T-helper 2 cell treated with Interferon-gamma antibody and Interleukin-4, amounts not matched to agents 5 μg/mL and 100 μg/mL, for 36 hours (primary cell): ENCODE measurements at regions not wholly inside any gene's neighbourhood (a gene's known extent, or its start where the extent isn't known, plus 50 kb on each side); places are given as distances from the start of the nearest gene placed in this dataset.

Source experiments
- DNase-seq: peaks from one replicate; pipeline ENCODE4 v3.0.0; 2021; ENCODE audit warnings: low spot score
- H3K27ac Mint-ChIP-seq: one replicate; pipeline ENCODE4 v1.8.0; 2021; ENCODE audit warnings: mild to moderate bottlenecking, mixed read lengths
- H3K27me3 Mint-ChIP-seq: one replicate; pipeline ENCODE4 v1.8.0; 2021; ENCODE audit warnings: low read depth, mixed read lengths
- H3K36me3 Mint-ChIP-seq: one replicate; pipeline ENCODE4 v1.8.0; 2021; ENCODE audit warnings: low read depth, mixed read lengths
- H3K4me1 Mint-ChIP-seq: one replicate; pipeline ENCODE4 v1.8.0; 2021; ENCODE audit warnings: low read depth, mixed read lengths
- H3K4me3 Mint-ChIP-seq: one replicate; pipeline ENCODE4 v1.8.0; 2022; ENCODE audit warnings: mild to moderate bottlenecking, moderate library complexity, mixed read lengths
- H3K9me3 Mint-ChIP-seq: one replicate; pipeline ENCODE4 v1.8.0; 2021; ENCODE audit warnings: mixed read lengths

DNA sequence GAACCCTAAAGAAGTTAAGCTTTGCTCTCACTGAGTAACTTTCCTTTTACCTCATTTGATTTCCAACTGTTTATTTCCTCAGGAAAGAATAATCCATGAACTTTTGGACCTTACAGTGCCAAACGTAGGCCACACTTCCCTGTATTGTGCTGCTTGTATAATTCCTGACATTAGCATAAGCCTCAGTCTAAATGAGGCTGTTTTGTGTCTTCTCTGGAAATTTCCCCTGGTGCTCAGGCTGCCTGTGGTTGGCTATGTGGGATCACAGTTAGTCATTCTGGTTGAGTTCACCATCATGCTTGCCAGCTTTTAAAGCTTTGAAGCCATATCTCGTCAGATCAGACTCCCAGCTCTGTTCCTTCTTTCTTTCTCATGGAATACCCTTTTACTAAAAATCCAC lies 107.0 kb downstream of the FAM76B start:
- H3K9me3 Mint-ChIP-seq, result no peaks in the 10 kb centered on the region
- H3K36me3 Mint-ChIP-seq, result peaks cover 4% of the 10 kb centered on the region
- H3K27ac Mint-ChIP-seq, result no peak overlapping the region
- no peak overlapping the region for H3K4me3 Mint-ChIP-seq
- H3K27me3 Mint-ChIP-seq, result no peaks in the 10 kb centered on the region
- DNase-seq, result peak; percentile 60
- H3K4me1 Mint-ChIP-seq, result peaks cover 40% of the 10 kb centered on the region

DNA sequence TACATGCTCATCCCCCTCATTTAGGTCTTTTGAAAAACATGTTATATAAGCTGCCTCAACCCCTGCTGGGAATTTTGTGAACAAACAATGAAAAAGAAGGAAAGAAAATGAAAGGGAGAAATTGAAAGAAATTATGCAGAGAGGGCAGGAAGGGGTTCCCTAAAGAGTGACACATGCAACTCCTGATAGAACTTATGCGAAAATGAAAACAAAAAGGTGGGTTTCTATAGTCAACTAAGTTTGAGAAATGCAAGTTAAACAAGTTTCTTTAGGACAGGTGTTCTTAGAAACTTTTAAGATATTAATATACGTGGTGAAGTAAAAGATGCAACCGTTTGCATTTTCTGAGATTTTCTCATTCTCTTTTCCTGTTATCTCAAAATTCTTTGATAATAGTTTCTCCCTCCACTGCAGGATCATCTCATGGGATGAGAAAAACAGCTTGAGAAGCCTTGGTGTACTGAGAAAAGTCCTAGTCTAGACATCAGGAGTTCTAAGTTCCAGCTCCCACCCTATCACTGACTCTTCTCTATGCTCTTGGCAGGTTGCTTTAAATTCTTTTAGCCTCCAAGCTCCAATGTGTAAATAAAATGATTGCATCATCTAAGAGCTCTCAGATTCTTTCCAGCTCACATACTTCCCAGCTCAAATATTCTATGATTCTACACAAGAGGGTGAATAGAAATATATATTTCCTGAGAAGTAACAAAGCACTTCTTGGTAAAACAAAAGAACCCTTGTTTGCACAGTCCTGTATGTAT lies 109.2 kb downstream of the FAM76B start:
- H3K4me3 Mint-ChIP-seq, result peak overlapping the region; percentile 44

DNA sequence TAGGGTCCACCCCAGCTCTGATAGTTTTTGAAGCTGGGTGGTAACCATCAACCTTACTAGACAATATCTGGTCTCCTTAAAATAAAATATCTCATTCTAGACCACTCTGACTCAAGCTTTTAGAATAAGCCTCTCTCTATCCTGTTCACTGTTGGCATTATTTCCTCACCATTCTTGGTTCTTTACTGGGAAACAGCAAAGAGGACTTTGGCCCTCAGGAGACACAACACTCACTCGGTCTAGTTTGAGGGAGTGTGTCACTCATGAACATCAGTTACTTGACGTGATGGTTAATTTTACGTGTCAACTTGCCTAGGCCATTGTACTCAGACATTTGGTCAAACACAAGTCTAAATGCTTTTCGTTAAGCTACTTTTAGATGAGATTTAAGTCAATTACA lies 110.6 kb downstream of the FAM76B start:
- no peak for DNase-seq

More for the DNA sequence above, 109.2 kb downstream of the FAM76B start:
- no peak for DNase-seq
- H3K36me3 Mint-ChIP-seq, result peaks cover 2% of the 10 kb centered on the region
- H3K9me3 Mint-ChIP-seq, result peaks cover 5% of the 10 kb centered on the region
- H3K27ac Mint-ChIP-seq, result peak overlapping the region; percentile 22
- H3K4me1 Mint-ChIP-seq, result peaks cover 41% of the 10 kb centered on the region
- H3K27me3 Mint-ChIP-seq, result no peaks in the 10 kb centered on the region

DNA sequence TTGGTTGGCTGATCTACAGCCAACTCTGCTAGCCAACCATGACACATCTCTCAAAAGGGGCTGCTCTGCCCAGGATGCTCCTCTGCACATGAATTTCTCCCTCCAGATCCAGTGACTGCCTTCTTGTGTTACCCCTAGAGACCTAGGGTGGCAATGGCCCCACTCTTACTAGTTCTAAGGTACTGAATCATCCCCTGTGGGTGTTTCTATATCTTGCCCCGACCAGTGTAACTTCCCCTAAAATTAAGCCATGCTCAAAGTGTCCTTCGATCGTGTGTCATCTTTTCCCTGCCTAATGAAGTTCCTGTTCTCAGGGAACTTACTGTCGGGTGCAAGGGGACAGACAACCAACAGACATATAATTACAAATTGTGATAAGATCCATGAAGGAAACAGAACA lies 113.3 kb downstream of the FAM76B start:
- Mint-ChIP-seq H3K27ac (no peak overlapping the region), H3K4me3 (no peak overlapping the region), H3K4me1 (peaks cover 24% of the 10 kb centered on the region), H3K27me3 (no peaks in the 10 kb centered on the region), H3K9me3 (peaks cover 5% of the 10 kb centered on the region), H3K36me3 (peaks cover 2% of the 10 kb centered on the region)
- no peak for DNase-seq

More for the DNA sequence above, 110.6 kb downstream of the FAM76B start:
- Mint-ChIP-seq H3K4me1 (peaks cover 43% of the 10 kb centered on the region), H3K36me3 (peaks cover 2% of the 10 kb centered on the region), H3K9me3 (peaks cover 5% of the 10 kb centered on the region), H3K4me3 (no peak overlapping the region), H3K27me3 (no peaks in the 10 kb centered on the region), H3K27ac (no peak overlapping the region)

DNA sequence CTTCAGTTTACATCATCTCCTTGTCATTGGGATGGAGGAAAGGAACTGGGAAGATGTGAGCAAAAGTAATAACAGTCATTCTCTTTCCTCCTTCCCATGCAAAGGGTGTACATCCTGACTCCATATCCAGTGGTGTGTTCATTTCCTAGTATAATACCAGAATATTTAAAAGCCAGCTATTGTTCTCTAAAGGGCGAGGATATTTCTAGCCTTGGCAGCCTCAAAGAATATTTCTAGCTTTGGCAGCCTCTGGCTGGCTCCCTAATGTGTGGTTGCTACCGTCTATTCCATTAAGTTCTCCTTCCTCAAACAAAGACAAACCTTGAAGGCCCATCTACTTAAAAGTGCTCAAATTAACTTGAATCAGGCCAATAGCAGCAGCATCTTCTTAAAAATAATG lies 114.0 kb downstream of the FAM76B start:
- no peak for DNase-seq
- Mint-ChIP-seq H3K4me1 (peaks cover 19% of the 10 kb centered on the region), H3K36me3 (peaks cover 2% of the 10 kb centered on the region), H3K27ac (no peak overlapping the region), H3K27me3 (no peaks in the 10 kb centered on the region), H3K4me3 (no peak overlapping the region), H3K9me3 (peaks cover 5% of the 10 kb centered on the region)

DNA sequence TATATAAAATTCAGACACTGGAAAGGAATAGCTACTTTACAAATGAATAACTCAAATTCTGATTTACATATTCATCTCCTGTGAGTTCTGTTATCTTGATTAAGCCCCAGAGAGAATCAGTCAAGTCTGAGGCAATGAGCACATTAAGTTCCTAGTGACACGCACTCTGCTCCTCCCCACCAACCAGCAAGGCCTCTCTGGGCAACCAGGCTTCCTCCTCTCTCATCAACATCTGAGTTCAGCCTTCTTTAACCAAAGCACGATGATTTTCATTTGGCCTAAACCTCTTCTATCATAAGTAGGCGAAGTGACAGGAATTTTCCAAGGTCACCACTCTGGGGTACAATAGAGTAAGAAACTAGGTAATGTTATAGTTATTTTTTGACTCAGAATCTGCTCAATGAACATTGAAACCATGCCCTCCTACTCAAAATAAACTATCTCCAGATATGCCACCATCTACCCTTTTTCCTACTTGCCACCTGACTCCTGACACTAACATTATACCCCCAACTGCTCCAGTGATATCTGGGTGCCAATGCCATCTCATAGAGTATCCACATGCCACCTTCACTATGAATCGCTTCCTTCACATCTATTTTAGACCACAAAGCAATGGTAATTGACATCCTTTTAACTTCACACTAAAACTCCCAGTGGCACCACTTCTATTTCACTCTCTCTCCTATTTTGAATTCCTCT lies 114.8 kb downstream of the FAM76B start:
- peaks cover 2% of the 10 kb centered on the region for H3K36me3 Mint-ChIP-seq
- peaks cover 12% of the 10 kb centered on the region for H3K4me1 Mint-ChIP-seq
- no peak overlapping the region for H3K4me3 Mint-ChIP-seq
- no peaks in the 10 kb centered on the region for H3K27me3 Mint-ChIP-seq
- peak; percentile 78 for DNase-seq
- H3K27ac Mint-ChIP-seq, result peak overlapping the region; percentile 22
- peaks cover 5% of the 10 kb centered on the region for H3K9me3 Mint-ChIP-seq

DNA sequence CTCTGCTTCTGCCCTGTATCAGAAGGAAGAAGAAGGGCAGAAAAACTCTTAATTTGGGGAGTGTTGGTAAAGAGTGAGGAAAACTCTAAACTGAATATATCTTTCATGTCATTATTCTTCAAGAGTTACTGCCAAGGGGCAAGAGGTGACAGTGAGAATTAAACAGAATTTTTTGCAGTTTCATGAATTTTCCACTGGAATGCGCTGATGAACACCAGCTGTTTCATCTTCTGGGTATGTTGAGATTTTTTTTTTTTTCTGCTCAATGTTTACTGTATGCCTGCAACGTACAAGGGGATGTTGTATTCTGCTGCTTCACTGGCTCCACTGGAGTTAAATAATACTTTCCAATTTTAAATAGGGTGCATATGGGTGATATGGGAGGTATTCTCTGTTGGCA lies 117.8 kb downstream of the FAM76B start:
- H3K27me3 Mint-ChIP-seq, result no peaks in the 10 kb centered on the region
- no peak overlapping the region for H3K27ac Mint-ChIP-seq
- H3K4me1 Mint-ChIP-seq, result peaks cover 12% of the 10 kb centered on the region
- no peak overlapping the region for H3K4me3 Mint-ChIP-seq
- H3K36me3 Mint-ChIP-seq, result peaks cover 2% of the 10 kb centered on the region
- no peak for DNase-seq
- H3K9me3 Mint-ChIP-seq, result peaks cover 8% of the 10 kb centered on the region

DNA sequence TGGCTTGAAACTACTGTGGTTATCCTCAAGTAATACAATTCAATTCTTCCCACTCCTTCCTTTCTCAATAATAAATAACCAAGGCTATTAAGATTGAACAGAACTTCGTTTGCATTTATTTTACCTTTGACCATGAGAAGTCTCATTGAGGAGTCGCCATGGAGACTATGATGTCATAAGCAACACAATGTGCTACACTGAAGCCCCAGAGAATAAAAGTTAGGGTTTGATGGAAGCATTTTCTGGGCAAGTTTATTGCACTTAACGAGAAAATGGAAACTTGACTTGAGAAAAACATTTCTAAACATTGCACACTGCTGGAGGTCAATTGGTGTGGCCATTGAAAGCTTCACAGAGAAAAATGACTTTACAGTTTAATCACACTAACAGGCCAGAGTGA lies 121.5 kb downstream of the FAM76B start:
- Mint-ChIP-seq H3K27me3 (no peaks in the 10 kb centered on the region), H3K27ac (no peak overlapping the region), H3K4me1 (peaks cover 2% of the 10 kb centered on the region), H3K4me3 (no peak overlapping the region), H3K36me3 (no peaks in the 10 kb centered on the region), H3K9me3 (peaks cover 23% of the 10 kb centered on the region)
- DNase-seq, result no peak

DNA sequence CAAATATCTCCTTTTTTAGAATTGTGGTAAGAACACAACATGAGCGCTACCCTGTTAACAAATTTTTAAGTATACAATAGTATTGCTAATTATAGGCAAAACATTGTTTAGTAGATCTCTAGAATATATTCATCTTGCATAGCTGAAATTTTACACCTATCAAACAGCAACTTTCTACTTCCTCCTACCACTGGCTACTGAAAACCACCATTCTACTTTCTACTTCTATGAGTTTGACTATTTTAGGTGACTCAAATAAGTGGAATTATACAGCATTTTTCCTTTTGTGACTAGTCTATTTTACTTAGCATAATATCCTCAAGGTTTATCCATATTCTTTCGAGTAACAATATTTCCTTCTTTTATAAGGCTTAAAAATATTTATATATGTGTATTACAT lies 128.4 kb downstream of the FAM76B start:
- Mint-ChIP-seq H3K4me1 (peaks cover 10% of the 10 kb centered on the region), H3K27me3 (no peaks in the 10 kb centered on the region), H3K36me3 (no peaks in the 10 kb centered on the region), H3K27ac (no peak overlapping the region), H3K9me3 (peaks cover 21% of the 10 kb centered on the region), H3K4me3 (no peak overlapping the region)
- DNase-seq, result no peak

DNA sequence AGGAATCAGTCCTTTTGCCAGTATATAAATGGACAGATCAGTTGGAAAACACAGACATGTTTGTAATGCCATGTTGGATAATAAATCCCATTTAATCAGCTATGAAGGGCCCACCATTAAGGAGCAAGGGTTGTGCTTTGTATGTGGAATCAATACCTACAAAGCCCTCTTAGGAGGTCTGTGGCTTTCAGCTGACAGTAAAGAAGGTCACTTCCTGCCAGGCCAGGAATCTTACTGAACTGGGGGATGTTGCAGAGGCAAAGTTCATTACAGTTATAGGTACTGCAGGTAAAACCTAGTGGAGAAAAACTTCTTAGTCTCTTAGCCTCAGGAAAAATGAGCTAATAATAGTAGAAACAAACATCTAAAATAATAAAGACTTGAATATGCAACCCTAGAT lies 129.5 kb downstream of the FAM76B start:
- Mint-ChIP-seq H3K4me1 (peaks cover 10% of the 10 kb centered on the region), H3K27ac (no peak overlapping the region), H3K36me3 (no peaks in the 10 kb centered on the region), H3K27me3 (no peaks in the 10 kb centered on the region), H3K9me3 (peaks cover 10% of the 10 kb centered on the region), H3K4me3 (no peak overlapping the region)
- DNase-seq, result no peak

DNA sequence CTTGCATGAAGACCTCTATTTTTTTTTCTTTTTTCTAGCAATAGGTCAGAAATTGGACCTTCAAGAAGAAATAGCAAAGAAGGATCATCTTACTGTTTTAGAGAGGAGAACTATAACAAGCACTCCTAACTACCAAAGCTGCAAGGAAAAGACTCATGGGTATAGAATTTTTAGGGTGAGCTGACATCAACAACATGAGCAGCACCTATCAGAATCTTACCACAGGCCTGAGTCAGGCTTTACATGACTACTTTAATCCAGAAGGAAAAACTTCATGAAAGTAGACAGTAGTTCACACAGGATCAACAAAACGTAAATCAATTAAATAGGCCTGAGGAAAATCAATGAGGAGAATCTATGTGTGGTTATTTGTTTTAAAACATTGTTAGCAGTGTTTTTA lies 130.5 kb downstream of the FAM76B start:
- Mint-ChIP-seq H3K27ac (no peak overlapping the region), H3K36me3 (no peaks in the 10 kb centered on the region), H3K27me3 (no peaks in the 10 kb centered on the region), H3K4me1 (peaks cover 10% of the 10 kb centered on the region), H3K4me3 (no peak overlapping the region), H3K9me3 (peaks cover 3% of the 10 kb centered on the region)
- DNase-seq, result no peak

DNA sequence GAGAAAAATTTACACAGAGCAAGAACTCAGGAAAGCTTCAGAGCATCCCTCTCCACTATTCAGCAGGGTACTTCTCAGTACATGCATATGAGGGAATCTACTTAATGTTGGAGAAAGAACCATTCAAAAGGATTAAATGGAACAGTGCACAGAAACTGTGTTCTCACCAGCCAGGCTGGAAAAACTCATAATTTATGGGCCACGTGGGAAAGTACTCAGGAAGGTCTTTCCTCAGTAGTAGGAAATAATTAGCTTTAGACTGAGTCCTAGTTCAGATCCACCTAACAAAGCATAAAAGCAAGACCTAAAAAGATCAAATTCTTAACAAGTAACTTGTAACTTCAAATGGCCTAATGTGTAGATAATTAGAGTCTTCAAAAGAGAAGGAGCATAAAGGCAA lies 134.0 kb downstream of the FAM76B start:
- no peak for DNase-seq
- H3K27me3 Mint-ChIP-seq, result no peaks in the 10 kb centered on the region
- H3K4me3 Mint-ChIP-seq, result no peak overlapping the region
- H3K9me3 Mint-ChIP-seq, result no peaks in the 10 kb centered on the region
- H3K27ac Mint-ChIP-seq, result no peak overlapping the region
- H3K36me3 Mint-ChIP-seq, result no peaks in the 10 kb centered on the region
- H3K4me1 Mint-ChIP-seq, result peaks cover 7% of the 10 kb centered on the region

DNA sequence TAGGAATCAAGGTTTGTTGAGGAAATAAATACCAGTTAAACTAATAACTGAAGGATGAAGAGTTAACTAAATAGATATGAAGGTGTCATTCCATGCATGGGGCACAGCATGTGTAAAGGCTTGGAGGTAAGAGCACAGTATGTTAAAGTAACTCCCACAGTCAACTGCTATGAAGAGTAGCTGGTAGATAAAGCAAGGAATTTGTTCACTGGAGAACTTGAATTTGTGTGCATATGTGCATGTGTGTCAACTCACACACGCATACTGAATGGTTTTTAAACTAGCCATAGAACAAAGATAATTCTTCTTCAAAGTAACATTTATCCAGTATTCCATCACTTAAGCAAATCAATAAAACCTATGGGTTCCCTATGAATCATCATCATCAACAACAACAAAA lies 135.9 kb downstream of the FAM76B start:
- Mint-ChIP-seq H3K4me3 (no peak overlapping the region), H3K9me3 (no peaks in the 10 kb centered on the region), H3K27me3 (no peaks in the 10 kb centered on the region), H3K27ac (no peak overlapping the region), H3K4me1 (peaks cover 2% of the 10 kb centered on the region), H3K36me3 (no peaks in the 10 kb centered on the region)
- no peak for DNase-seq

DNA sequence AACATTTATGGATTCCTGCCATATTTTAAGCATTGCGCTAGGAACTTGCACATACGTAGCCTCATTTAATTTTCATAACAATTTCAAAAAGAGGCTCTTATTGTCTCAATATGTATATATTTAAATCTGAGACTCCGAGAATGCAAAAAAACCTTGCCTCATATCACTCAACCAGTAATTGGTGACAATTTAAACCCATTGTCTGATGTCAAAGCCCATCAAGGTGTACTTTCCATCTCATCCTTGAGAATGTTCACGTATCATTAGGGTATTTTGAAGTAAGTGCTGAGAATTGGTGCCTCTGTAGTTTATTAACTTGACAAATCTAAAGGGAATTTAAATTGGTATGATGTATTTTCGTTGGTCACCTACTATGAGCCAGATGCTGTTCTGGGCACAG lies 136.5 kb downstream of the FAM76B start:
- Mint-ChIP-seq H3K27ac (no peak overlapping the region), H3K4me1 (peaks cover 2% of the 10 kb centered on the region), H3K36me3 (no peaks in the 10 kb centered on the region), H3K27me3 (no peaks in the 10 kb centered on the region), H3K9me3 (no peaks in the 10 kb centered on the region), H3K4me3 (no peak overlapping the region)
- DNase-seq, result no peak
